K562 (cell line): ENCODE measurements at regions not wholly inside any gene's neighbourhood (a gene's known extent, or its start where the extent isn't known, plus 50 kb on each side); places are given as distances from the start of the nearest gene placed in this dataset.

Source experiments
- ATAC-seq: fragments of 200-7000 bp; cut with Tn5 transposase; 3 replicates; pipeline ENCODE4 v1.9.1; 2020; ENCODE audit warnings: moderate library complexity
- BruUV-seq: library from RNA; stranded (reverse); fragments of 400-500 nt; replicated peaks from 2 replicates; lab custom pipeline; 2021; lab: Mats Ljungman, UMichigan
- CTCF ChIA-PET: fragments of 300-600 bp; formaldehyde crosslinking; extraction: SDS; loops from one replicate; lab custom pipeline; 2021; ENCODE audit warnings: low intra/inter-chr PET ratio; lab: Yijun Ruan, JAX
- POLR2A ChIA-PET: fragments of 300-600, 350-650 bp; sonication (Branson Sonifier 250); formaldehyde crosslinking; extraction: SDS; loops from one replicate; lab custom pipeline; 2021; ENCODE audit warnings: antibody characterized with exemption, inconsistent platforms; lab: Yijun Ruan, JAX
- DNase-seq, 4 experiments: peaks; one replicate each; pipeline versions ENCODE4 v3.0.0 to v3.0.0-alpha.2; 2011 to 2018; ENCODE audit warnings: low spot score in 3 of 4, mixed read lengths in 3 of 4; ENCODE audit errors: extremely low read depth in 1 of 4
- FAIRE-seq: peaks from 2 replicates; lab custom pipeline; 2011; peaks lifted over from hg19 to GRCh38; lab: Jason Lieb, UNC
- H2AFZ ChIP-seq: 2 replicates; pipeline ENCODE4 v1.6.0; 2011; ENCODE audit warnings: low read depth, low read length, control low read depth, inconsistent platforms
- H3K27ac ChIP-seq: fragments of 200-600 bp; 3 replicates; pipeline ENCODE4 v1.8.0; 2011; ENCODE audit warnings: low read depth, mild to moderate bottlenecking, control low read depth, inconsistent platforms, low read length, moderate library complexity, mixed read lengths; ENCODE audit errors: extremely low read depth
- H3K27me3 ChIP-seq, 2 experiments: fragments of 300-600 bp in 1 of 2; 2 replicates in 1 of 2; 3 replicates in 1 of 2; pipeline versions ENCODE4 v1.6.0 to v1.8.0; 2011; ENCODE audit warnings: inconsistent platforms in 2 of 2, low read length in 2 of 2, mild to moderate bottlenecking in 1 of 2, mixed read lengths in 1 of 2, moderate library complexity in 1 of 2; ENCODE audit not compliant: control insufficient read depth in 2 of 2, insufficient read depth in 2 of 2
- H3K36me3 ChIP-seq: fragments of 300-600 bp; 3 replicates; pipeline ENCODE4 v1.8.0; 2011; ENCODE audit warnings: mild to moderate bottlenecking, low read length, inconsistent platforms; ENCODE audit not compliant: control insufficient read depth, insufficient read depth
- H3K4me1 ChIP-seq, 2 experiments: fragments of 200-600 bp in 1 of 2; replicated peaks in 1 of 2; 2 replicates in 1 of 2; 3 replicates in 1 of 2; pipeline versions ENCODE4 v1.5.1 to v1.8.0; 2011; ENCODE audit warnings: inconsistent platforms in 2 of 2, low read length in 2 of 2, mild to moderate bottlenecking in 1 of 2, mixed read lengths in 1 of 2, moderate library complexity in 1 of 2; ENCODE audit not compliant: control insufficient read depth in 2 of 2, insufficient read depth in 2 of 2
- H3K4me2 ChIP-seq: 2 replicates; pipeline ENCODE4 v1.6.1; 2011; ENCODE audit warnings: low read length, control low read depth, inconsistent platforms, mixed read lengths; ENCODE audit not compliant: insufficient read depth
- H3K4me3 ChIP-seq: fragments of 200-600 bp; sonication (generic), shearing (Covaris generic); 2 replicates; pipeline ENCODE4 v1.5.1; 2016; ENCODE audit warnings: control low read depth, inconsistent platforms
- H3K79me2 ChIP-seq: fragments of 200-600 bp; 3 replicates; pipeline ENCODE4 v1.8.0; 2011; ENCODE audit warnings: low read length, inconsistent platforms; ENCODE audit not compliant: control insufficient read depth, insufficient read depth
- H3K9ac ChIP-seq, 2 experiments: 2 replicates each; pipeline versions ENCODE4 v1.6.0 to v1.6.1; 2011; ENCODE audit warnings: low read depth in 2 of 2, low read length in 2 of 2, control low read depth in 1 of 2, inconsistent platforms in 1 of 2, mild to moderate bottlenecking in 1 of 2, mixed read lengths in 1 of 2; ENCODE audit not compliant: insufficient read depth in 1 of 2
- H3K9me1 ChIP-seq: one replicate; pipeline ENCODE4 v1.6.0; 2011; ENCODE audit warnings: inconsistent platforms, mild to moderate bottlenecking, low read length, moderate library complexity; ENCODE audit not compliant: control insufficient read depth, insufficient read depth
- H3K9me3 ChIP-seq: replicated peaks from 2 replicates; pipeline ENCODE4 v1.5.1; 2011; ENCODE audit warnings: low read depth, low read length, inconsistent platforms; ENCODE audit not compliant: control insufficient read depth, insufficient read depth
- H4K20me1 ChIP-seq: replicated peaks from 2 replicates; pipeline ENCODE4 v1.6.1; 2011; ENCODE audit warnings: low read length, inconsistent platforms, mixed read lengths; ENCODE audit not compliant: control insufficient read depth, insufficient read depth
- CBX2 ChIP-seq: fragments of 200-600 bp; sonication (generic); IDR thresholded peaks from one replicate; pipeline ENCODE4 v1.6.1; 2012; ENCODE audit warnings: mild to moderate bottlenecking, low read length, inconsistent platforms; ENCODE audit not compliant: insufficient read depth, poor library complexity, severe bottlenecking
- ESRRA ChIP-seq: fragments of 450-650 bp; IDR thresholded peaks from 2 replicates; pipeline ENCODE4 v1.6.1; 2014; ENCODE audit warnings: low read depth, mild to moderate bottlenecking, moderate library complexity, borderline replicate concordance
- GATAD2A ChIP-seq: fragments of 450-650 bp; IDR thresholded peaks from 2 replicates; pipeline ENCODE4 v1.6.1; 2017
- HMG20B ChIP-seq: fragments of 250-450 bp; sonication (Bioruptor Pico); IDR thresholded peaks from 2 replicates; pipeline ENCODE4 v1.5.0; 2021; ENCODE audit warnings: mild to moderate bottlenecking
- KDM2B ChIP-seq: fragments of 250-450 bp; sonication (Bioruptor Pico); IDR thresholded peaks from 2 replicates; pipeline ENCODE4 v1.8.0; 2021; ENCODE audit warnings: mild to moderate bottlenecking, moderate library complexity
- MCM2 ChIP-seq: fragments of 450-650 bp; IDR thresholded peaks from 2 replicates; pipeline ENCODE4 v1.6.1; 2017; ENCODE audit warnings: low read depth, mild to moderate bottlenecking
- PRPF4 ChIP-seq: fragments of 200-400 bp; formaldehyde crosslinking; IDR thresholded peaks from one replicate; pipeline ENCODE4 v1.6.1; 2017; ENCODE audit warnings: low read length, low read depth, mild to moderate bottlenecking; ENCODE audit not compliant: insufficient read depth, poor library complexity, severe bottlenecking
- PTTG1 ChIP-seq: fragments of 450-650 bp; IDR thresholded peaks from 2 replicates; pipeline ENCODE4 v1.6.1; 2016; ENCODE audit warnings: low read depth, mild to moderate bottlenecking, missing genetic modification characterization, missing compliant biosample characterization
- RAD51 ChIP-seq: fragments of 450-650 bp; IDR thresholded peaks from 2 replicates; pipeline ENCODE4 v1.7.1; 2016; ENCODE audit warnings: low read depth, mild to moderate bottlenecking, borderline replicate concordance
- ZBTB8A ChIP-seq: fragments of 450-650 bp; IDR thresholded peaks from 2 replicates; pipeline ENCODE4 v1.6.1; 2018; ENCODE audit warnings: mild to moderate bottlenecking, moderate library complexity; ENCODE audit not compliant: partially characterized antibody
- ZNF436 ChIP-seq: fragments of 250-450, 450-650 bp; sonication (Bioruptor Pico); formaldehyde crosslinking; IDR thresholded peaks from 2 replicates; pipeline ENCODE4 v1.7.0; 2020; ENCODE audit warnings: mild to moderate bottlenecking
- WGBS: fragments of 100-300 bp; shearing (Covaris generic); methylation state at CpG from one replicate; pipeline ENCODE4 v1.1.6; 2016; ENCODE audit warnings: low coverage, mixed read lengths; ENCODE audit not compliant: insufficient coverage; ENCODE audit errors: missing lambda C conversion rate; 5-methylcytosine and 5-hydroxymethylcytosine counted together
- in situ Hi-C: fragments of 300-500 bp; cut with MboI; formaldehyde crosslinking; loops from 4 replicates; pipeline ENCODE4 v1.15.0; 2018; ENCODE audit warnings: inconsistent platforms, mixed read lengths
- intact Hi-C: fragments of 100-400 bp; cut with micrococcal nuclease; formaldehyde crosslinking; loops from 2 replicates; pipeline ENCODE4 v1.14.2; 2022
- TF ChIP-seq, protein P1 (sequence below): fragments of 450-650 bp; IDR thresholded peaks from 2 replicates; pipeline ENCODE4 v1.6.1; 2018; ENCODE audit not compliant: partially characterized antibody
- TF ChIP-seq, protein P2 (sequence below): fragments of 250-450 bp; sonication (Bioruptor Pico); IDR thresholded peaks from 2 replicates; pipeline ENCODE4 v1.4.0; 2020
- TF ChIP-seq, protein P3 (sequence below): sonication (generic); formaldehyde crosslinking; IDR thresholded peaks from 2 replicates; pipeline ENCODE4 v1.9.0; 2022; ENCODE audit warnings: mild to moderate bottlenecking, missing genetic modification reagents

DNA sequence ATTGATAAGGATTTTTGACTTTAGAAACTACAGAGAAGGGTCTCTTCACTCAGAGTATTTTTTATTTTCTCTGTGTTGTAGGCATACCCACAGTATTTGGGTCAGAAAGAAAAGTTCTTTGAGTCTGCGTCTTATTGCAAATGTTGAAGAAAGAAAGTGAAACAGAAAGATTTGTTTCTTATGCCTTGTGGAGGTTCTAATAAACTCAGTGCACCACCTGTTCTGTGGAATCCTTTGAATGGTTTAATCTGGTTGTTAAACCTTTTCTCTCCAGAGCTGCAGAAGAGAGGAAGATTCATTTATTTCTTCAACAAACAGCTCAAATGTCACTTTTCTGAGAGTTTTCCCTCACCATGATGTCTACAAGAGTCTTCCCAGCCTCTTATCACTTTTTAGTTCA is 146.6 kb upstream of the PLEKHG7 start:
- in situ Hi-C loops: loop anchor here (25.0 kb wide), 1 partner anchor 744 kb away; no protein-coding TSS in a partner anchor
- no peaks in the 10 kb centered on the region for H3K27me3 ChIP-seq
- ATAC-seq (no peak), FAIRE-seq (no peak), DNase-seq (no peak)
- TF ChIP-seq ZBTB8A (no peak), KDM2B (CRISPR knock-in tag) (no peak), ESRRA (no peak), PRPF4 (no peak), HMG20B (CRISPR knock-in tag) (no peak), ZNF436 (CRISPR knock-in tag) (no peak), PTTG1 (tag) (no peak), GATAD2A (no peak), MCM2 (no peak), CBX2 (no peak), RAD51 (no peak)
- TF ChIP-seq, protein P1, sequence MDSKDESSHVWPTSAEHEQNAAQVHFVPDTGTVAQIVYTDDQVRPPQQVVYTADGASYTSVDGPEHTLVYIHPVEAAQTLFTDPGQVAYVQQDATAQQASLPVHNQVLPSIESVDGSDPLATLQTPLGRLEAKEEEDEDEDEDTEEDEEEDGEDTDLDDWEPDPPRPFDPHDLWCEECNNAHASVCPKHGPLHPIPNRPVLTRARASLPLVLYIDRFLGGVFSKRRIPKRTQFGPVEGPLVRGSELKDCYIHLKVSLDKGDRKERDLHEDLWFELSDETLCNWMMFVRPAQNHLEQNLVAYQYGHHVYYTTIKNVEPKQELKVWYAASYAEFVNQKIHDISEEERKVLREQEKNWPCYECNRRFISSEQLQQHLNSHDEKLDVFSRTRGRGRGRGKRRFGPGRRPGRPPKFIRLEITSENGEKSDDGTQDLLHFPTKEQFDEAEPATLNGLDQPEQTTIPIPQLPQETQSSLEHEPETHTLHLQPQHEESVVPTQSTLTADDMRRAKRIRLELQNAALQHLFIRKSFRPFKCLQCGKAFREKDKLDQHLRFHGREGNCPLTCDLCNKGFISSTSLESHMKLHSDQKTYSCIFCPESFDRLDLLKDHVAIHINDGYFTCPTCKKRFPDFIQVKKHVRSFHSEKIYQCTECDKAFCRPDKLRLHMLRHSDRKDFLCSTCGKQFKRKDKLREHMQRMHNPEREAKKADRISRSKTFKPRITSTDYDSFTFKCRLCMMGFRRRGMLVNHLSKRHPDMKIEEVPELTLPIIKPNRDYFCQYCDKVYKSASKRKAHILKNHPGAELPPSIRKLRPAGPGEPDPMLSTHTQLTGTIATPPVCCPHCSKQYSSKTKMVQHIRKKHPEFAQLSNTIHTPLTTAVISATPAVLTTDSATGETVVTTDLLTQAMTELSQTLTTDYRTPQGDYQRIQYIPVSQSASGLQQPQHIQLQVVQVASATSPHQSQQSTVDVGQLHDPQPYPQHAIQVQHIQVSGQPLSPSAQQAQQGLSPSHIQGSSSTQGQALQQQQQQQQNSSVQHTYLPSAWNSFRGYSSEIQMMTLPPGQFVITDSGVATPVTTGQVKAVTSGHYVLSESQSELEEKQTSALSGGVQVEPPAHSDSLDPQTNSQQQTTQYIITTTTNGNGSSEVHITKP: no peak
- TF ChIP-seq, protein P2, sequence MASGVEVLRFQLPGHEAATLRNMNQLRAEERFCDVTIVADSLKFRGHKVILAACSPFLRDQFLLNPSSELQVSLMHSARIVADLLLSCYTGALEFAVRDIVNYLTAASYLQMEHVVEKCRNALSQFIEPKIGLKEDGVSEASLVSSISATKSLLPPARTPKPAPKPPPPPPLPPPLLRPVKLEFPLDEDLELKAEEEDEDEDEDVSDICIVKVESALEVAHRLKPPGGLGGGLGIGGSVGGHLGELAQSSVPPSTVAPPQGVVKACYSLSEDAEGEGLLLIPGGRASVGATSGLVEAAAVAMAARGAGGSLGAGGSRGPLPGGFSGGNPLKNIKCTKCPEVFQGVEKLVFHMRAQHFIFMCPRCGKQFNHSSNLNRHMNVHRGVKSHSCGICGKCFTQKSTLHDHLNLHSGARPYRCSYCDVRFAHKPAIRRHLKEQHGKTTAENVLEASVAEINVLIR (CRISPR knock-in tag): no peak
- TF ChIP-seq, protein P3, sequence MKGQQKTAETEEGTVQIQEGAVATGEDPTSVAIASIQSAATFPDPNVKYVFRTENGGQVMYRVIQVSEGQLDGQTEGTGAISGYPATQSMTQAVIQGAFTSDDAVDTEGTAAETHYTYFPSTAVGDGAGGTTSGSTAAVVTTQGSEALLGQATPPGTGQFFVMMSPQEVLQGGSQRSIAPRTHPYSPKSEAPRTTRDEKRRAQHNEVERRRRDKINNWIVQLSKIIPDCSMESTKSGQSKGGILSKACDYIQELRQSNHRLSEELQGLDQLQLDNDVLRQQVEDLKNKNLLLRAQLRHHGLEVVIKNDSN (CRISPR knock-in tag): no peak
- no peak overlapping the region for H3K27ac ChIP-seq
- no peak overlapping the region for H3K4me3 ChIP-seq
- H3K36me3 ChIP-seq: no peaks in the 10 kb centered on the region
- no peaks in the 10 kb centered on the region for H3K9me1 ChIP-seq
- H3K9ac ChIP-seq: no peak overlapping the region
- POLR2A ChIA-PET: interaction anchor here (0.8 to 2.1 kb wide), 2 partner anchors 18 to 411 kb away, joined by 3 to 9 read pairs; partner anchors contain the start of gene BTG1
- no peaks in the 10 kb centered on the region for H3K79me2 ChIP-seq
- no peaks in the 10 kb centered on the region for H3K9me3 ChIP-seq
- no peak overlapping the region for H2AFZ ChIP-seq
- H3K4me2 ChIP-seq: no peak overlapping the region
- CTCF ChIA-PET: no interaction called here
- BruUV-seq: no TSS peak
- 69% methylated on average over 1 of the region's 1 CpG for WGBS
- peaks cover 3 to 18% of the 10 kb centered on the region in 2 experiments; a peak in 4 of 5 replicates for H3K4me1 ChIP-seq
- H4K20me1 ChIP-seq: no peaks in the 10 kb centered on the region
- intact Hi-C loops: no loop called here
